ENCODE measurements at regions not wholly inside any gene's neighbourhood (a gene's known extent, or its start where the extent isn't known, plus 50 kb on each side); places are given as distances from the start of the nearest gene placed in this dataset.
A peak's percentile ranks its signal among the peaks of the same experiment; 100 is the strongest.

DNA sequence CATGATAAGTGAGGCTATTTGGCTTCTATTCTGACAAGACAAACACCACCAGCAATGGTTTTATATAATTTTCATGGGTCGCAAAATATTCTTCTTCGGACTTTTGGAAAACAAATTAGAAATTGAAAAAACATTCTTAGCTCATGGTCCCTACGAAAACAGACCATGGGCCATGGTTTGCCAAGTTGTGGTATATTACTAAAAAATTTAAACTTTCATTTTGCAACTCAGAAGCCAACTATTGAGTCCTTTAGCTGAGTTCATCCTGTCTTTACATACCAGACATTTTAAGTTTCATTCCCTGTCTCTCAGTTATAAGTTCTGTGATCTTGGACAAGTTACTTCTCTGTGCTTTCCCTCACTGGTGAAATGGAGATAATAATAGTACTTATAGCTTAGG, 198.1 kb downstream of the CSNK1G3 start:
- Mint-ChIP-seq H3K27me3 (ENCODE audit: low read depth) (no peaks in the 10 kb centered on the region), H3K4me1 (peaks cover 6% of the 10 kb centered on the region), H3K4me3 (no peak overlapping the region), H3K27ac (no peak overlapping the region), H3K9me3 (peaks cover 15% of the 10 kb centered on the region), H3K36me3 (ENCODE audit: low read depth) (no peaks in the 10 kb centered on the region)
- TF ChIP-seq, protein P1, sequence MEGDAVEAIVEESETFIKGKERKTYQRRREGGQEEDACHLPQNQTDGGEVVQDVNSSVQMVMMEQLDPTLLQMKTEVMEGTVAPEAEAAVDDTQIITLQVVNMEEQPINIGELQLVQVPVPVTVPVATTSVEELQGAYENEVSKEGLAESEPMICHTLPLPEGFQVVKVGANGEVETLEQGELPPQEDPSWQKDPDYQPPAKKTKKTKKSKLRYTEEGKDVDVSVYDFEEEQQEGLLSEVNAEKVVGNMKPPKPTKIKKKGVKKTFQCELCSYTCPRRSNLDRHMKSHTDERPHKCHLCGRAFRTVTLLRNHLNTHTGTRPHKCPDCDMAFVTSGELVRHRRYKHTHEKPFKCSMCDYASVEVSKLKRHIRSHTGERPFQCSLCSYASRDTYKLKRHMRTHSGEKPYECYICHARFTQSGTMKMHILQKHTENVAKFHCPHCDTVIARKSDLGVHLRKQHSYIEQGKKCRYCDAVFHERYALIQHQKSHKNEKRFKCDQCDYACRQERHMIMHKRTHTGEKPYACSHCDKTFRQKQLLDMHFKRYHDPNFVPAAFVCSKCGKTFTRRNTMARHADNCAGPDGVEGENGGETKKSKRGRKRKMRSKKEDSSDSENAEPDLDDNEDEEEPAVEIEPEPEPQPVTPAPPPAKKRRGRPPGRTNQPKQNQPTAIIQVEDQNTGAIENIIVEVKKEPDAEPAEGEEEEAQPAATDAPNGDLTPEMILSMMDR (IDR thresholded peaks at IDR 0.05; ENCODE audit: unreplicated experiment in 3 of 3), result no peak

DNA sequence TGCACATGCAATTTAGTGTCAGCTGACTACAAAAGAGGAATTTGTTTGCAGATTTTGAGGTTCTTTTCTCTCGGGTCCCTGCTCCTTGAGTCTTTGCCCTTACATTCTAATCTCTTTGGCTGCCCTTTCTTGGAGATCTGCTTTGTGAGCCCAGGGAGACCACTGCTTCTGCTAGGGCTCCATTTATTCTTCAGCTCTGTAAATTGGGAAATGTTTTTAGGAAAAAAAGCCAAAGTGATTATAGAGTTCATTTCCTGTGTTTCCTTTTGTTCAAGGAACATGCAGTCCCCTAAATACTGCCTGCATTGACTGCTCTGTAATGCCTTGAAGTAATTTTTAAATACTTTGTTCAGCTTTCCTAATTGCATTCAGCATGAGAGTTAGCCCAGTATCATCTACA, 197.4 kb downstream of the CSNK1G3 start:
- Mint-ChIP-seq H3K36me3 (ENCODE audit: low read depth) (no peaks in the 10 kb centered on the region), H3K9me3 (peaks cover 15% of the 10 kb centered on the region), H3K27ac (peak overlapping the region in 1 of 3 experiments; percentile 42), H3K4me1 (peaks cover 6% of the 10 kb centered on the region), H3K27me3 (ENCODE audit: low read depth) (no peaks in the 10 kb centered on the region), H3K4me3 (no peak overlapping the region)
- TF ChIP-seq, protein P1 (IDR thresholded peaks at IDR 0.05; ENCODE audit: unreplicated experiment in 3 of 3), result no peak

DNA sequence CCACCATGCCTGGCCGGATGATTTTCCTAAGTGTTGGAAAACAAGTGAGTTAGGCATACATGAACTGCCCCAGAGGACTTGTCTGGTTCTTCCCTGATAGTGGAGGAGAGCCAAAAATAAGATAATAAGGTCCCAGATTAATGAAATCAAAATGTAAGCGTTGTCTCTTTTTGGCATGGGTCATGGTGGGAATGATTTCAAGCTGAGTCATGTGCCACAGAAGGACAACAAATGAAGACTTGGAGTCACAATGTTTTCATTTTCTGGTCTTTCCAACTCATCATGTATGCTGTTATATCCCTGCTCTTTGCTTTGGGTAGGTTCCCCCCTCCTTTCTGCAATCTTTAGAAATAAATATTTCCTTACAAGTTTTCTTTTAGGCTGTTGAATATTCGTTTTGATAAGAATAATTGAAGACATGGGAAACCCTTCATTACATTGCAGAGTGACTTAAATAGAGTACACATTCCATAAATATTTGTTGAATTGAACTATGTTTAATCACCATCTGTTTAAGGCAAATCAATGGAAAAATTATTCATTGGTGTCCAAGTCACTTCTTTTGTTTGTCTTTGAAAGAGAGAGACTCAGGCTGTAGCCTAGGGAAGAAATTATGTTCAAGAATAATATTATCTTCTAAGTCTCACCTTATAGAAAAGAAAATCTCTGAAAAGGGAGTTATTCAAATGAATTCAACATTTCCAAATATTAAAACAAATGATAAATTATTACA, 196.3 kb downstream of the CSNK1G3 start:
- TF ChIP-seq, protein P1 (IDR thresholded peaks at IDR 0.05; ENCODE audit: unreplicated experiment in 3 of 3), result no peak
- Mint-ChIP-seq H3K27ac (no peak overlapping the region), H3K36me3 (ENCODE audit: low read depth) (no peaks in the 10 kb centered on the region)

DNA sequence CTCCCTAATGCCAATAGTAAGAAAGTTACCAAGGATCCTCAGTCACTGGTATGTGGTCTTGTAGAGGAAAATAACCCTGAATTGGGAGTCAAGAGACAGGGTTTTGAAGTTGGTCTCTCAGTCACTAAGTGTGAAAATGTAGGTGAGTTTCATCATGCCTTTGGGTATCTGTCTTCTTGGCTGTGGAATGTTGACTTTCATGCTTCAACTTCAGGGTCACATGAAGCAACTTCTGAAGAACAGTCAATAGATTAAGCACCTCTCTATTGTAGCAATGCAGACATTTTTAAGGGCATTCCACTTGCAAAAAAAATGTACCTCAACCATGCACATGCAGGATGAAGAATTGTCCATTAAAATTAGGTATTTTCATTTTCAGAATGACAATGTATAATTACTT, 194.6 kb downstream of the CSNK1G3 start:
- Mint-ChIP-seq H3K4me1 (peaks cover 6% of the 10 kb centered on the region), H3K4me3 (no peak overlapping the region), H3K27me3 (ENCODE audit: low read depth) (no peaks in the 10 kb centered on the region), H3K27ac (no peak overlapping the region), H3K9me3 (peaks cover 9% of the 10 kb centered on the region), H3K36me3 (ENCODE audit: low read depth) (no peaks in the 10 kb centered on the region)
- TF ChIP-seq, protein P1 (IDR thresholded peaks at IDR 0.05; ENCODE audit: unreplicated experiment in 3 of 3), result no peak

More for the DNA sequence above, 196.3 kb downstream of the CSNK1G3 start:
- Mint-ChIP-seq H3K4me3 (no peak overlapping the region), H3K4me1 (peaks cover 6% of the 10 kb centered on the region), H3K27me3 (ENCODE audit: low read depth) (no peaks in the 10 kb centered on the region), H3K9me3 (peaks cover 14% of the 10 kb centered on the region)

DNA sequence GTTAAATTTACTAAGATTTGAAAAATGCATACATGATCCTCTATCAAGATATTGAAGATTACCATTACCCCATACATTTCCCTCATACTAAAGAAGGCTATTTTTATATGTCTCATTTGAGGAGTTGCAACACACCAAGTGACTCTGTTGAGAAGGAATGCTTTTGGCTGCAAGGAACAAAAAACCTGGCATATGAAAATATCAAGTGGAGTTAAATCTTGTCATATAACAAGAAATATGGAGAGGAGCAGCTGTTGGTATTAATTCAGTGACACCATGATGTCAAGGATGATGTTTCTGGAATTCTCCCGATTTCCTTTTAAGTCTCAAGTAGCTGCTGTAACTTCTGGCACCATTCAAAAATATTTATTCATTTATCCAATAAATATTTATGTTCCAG, 193.8 kb downstream of the CSNK1G3 start:
- Mint-ChIP-seq H3K4me3 (no peak overlapping the region), H3K36me3 (ENCODE audit: low read depth) (no peaks in the 10 kb centered on the region), H3K27me3 (ENCODE audit: low read depth) (no peaks in the 10 kb centered on the region), H3K27ac (no peak overlapping the region), H3K4me1 (peaks cover 6% of the 10 kb centered on the region), H3K9me3 (peaks cover 8% of the 10 kb centered on the region)
- TF ChIP-seq, protein P1 (IDR thresholded peaks at IDR 0.05; ENCODE audit: unreplicated experiment in 3 of 3), result no peak

Data from nephron (organoid).